H9 (cell line): ENCODE measurements at regions not wholly inside any gene's neighbourhood (a gene's known extent, or its start where the extent isn't known, plus 50 kb on each side); places are given as distances from the start of the nearest gene placed in this dataset.
A peak's percentile ranks its signal among the peaks of the same experiment; 100 is the strongest.

Source experiments
- DNase-seq: peaks from one replicate; pipeline ENCODE4 v3.0.0-alpha.2; 2017
- H2AFZ ChIP-seq: one replicate; pipeline ENCODE4 v1.6.1; 2013; ENCODE audit warnings: mild to moderate bottlenecking, low read length, control low read depth, moderate library complexity
- H2AK5ac ChIP-seq: 2 replicates; pipeline ENCODE4 v1.6.1; 2013; ENCODE audit warnings: low read length, control low read depth, mixed read lengths; ENCODE audit not compliant: insufficient read length
- H2BK120ac ChIP-seq: one replicate; pipeline ENCODE4 v1.6.1; 2013; ENCODE audit warnings: low read depth, mild to moderate bottlenecking, low read length, control low read depth, inconsistent platforms; ENCODE audit not compliant: poor library complexity, severe bottlenecking
- H2BK12ac ChIP-seq: 2 replicates; pipeline ENCODE4 v1.6.1; 2013; ENCODE audit warnings: low read length, control low read depth, mixed read lengths, low read depth; ENCODE audit not compliant: insufficient read length
- H2BK15ac ChIP-seq: 2 replicates; pipeline ENCODE4 v1.6.1; 2013; ENCODE audit warnings: low read depth, low read length, control low read depth
- H2BK20ac ChIP-seq: one replicate; pipeline ENCODE4 v1.6.1; 2013; ENCODE audit warnings: low read depth, mild to moderate bottlenecking, low read length, control low read depth, inconsistent platforms; ENCODE audit not compliant: poor library complexity, severe bottlenecking
- H2BK5ac ChIP-seq: 2 replicates; pipeline ENCODE4 v1.6.1; 2013; ENCODE audit warnings: low read length, control low read depth, mixed read lengths; ENCODE audit not compliant: insufficient read length
- H3K14ac ChIP-seq: 2 replicates; pipeline ENCODE4 v1.6.1; 2013; ENCODE audit warnings: low read length, control low read depth; ENCODE audit not compliant: insufficient read depth
- H3K18ac ChIP-seq: 2 replicates; pipeline ENCODE4 v1.6.1; 2013; ENCODE audit warnings: low read depth, mild to moderate bottlenecking, mixed read lengths, low read length, control low read depth; ENCODE audit not compliant: insufficient read length
- H3K23ac ChIP-seq: 2 replicates; pipeline ENCODE4 v1.6.1; 2013; ENCODE audit warnings: low read length, control low read depth, mixed read lengths, low read depth; ENCODE audit not compliant: insufficient read length
- H3K23me2 ChIP-seq: 2 replicates; pipeline ENCODE4 v1.6.1; 2013; ENCODE audit warnings: low read depth, mild to moderate bottlenecking, mixed read lengths, low read length, control low read depth; ENCODE audit not compliant: insufficient read length, poor library complexity, severe bottlenecking
- H3K27ac ChIP-seq: 2 replicates; pipeline ENCODE4 v1.5.1; 2013; ENCODE audit warnings: low read length, control low read depth, mixed read lengths, low read depth; ENCODE audit not compliant: insufficient read length
- H3K27me3 ChIP-seq: 2 replicates; pipeline ENCODE4 v1.6.1; 2013; ENCODE audit warnings: low read length, control low read depth, inconsistent platforms; ENCODE audit not compliant: insufficient read depth
- H3K4ac ChIP-seq: 2 replicates; pipeline ENCODE4 v1.6.1; 2013; ENCODE audit warnings: low read depth, mild to moderate bottlenecking, control low read depth, inconsistent platforms, low read length, moderate library complexity
- H3K4me1 ChIP-seq: 2 replicates; pipeline ENCODE4 v1.6.1; 2013; ENCODE audit warnings: low read length, control low read depth, inconsistent platforms; ENCODE audit not compliant: insufficient read depth
- H3K4me2 ChIP-seq: 2 replicates; pipeline ENCODE4 v1.6.1; 2013; ENCODE audit warnings: low read length, control low read depth, mixed read lengths; ENCODE audit not compliant: insufficient read length, insufficient read depth
- H3K56ac ChIP-seq: 2 replicates; pipeline ENCODE4 v1.6.1; 2013; ENCODE audit warnings: low read depth, mild to moderate bottlenecking, mixed read lengths, low read length, control low read depth; ENCODE audit not compliant: insufficient read length
- H3K79me1 ChIP-seq: 2 replicates; pipeline ENCODE4 v1.6.1; 2013; ENCODE audit warnings: low read depth, mild to moderate bottlenecking, moderate library complexity, low read length, control low read depth, inconsistent platforms; ENCODE audit not compliant: insufficient read depth, poor library complexity, severe bottlenecking
- H3K79me2 ChIP-seq: 2 replicates; pipeline ENCODE4 v1.6.1; 2013; ENCODE audit warnings: low read length, control low read depth, inconsistent platforms; ENCODE audit not compliant: insufficient read depth
- H3K9ac ChIP-seq: 2 replicates; pipeline ENCODE4 v1.6.1; 2013; ENCODE audit warnings: low read length, control low read depth, mixed read lengths; ENCODE audit not compliant: insufficient read length; ENCODE audit errors: extremely low read depth
- H3K9me3 ChIP-seq: one replicate; pipeline ENCODE4 v1.6.1; 2013; ENCODE audit warnings: low read depth, low read length, inconsistent platforms; ENCODE audit not compliant: control insufficient read depth
- H3T11ph ChIP-seq: one replicate; pipeline ENCODE4 v1.6.1; 2013; ENCODE audit warnings: mild to moderate bottlenecking, low read length, control low read depth, inconsistent platforms
- H4K20me1 ChIP-seq: one replicate; pipeline ENCODE4 v1.6.1; 2013; ENCODE audit not compliant: control insufficient read depth, insufficient read length, insufficient read depth
- H4K5ac ChIP-seq: 2 replicates; pipeline ENCODE4 v1.6.1; 2013; ENCODE audit warnings: low read depth, mild to moderate bottlenecking, mixed read lengths, low read length, control low read depth; ENCODE audit not compliant: insufficient read length
- H4K8ac ChIP-seq: replicated peaks from 2 replicates; pipeline ENCODE4 v1.6.1; 2013; ENCODE audit warnings: low read length, control low read depth, mixed read lengths, low read depth; ENCODE audit not compliant: insufficient read length
- H4K91ac ChIP-seq: 2 replicates; pipeline ENCODE4 v1.6.1; 2013; ENCODE audit warnings: low read depth, mild to moderate bottlenecking, moderate library complexity, mixed read lengths, low read length, control low read depth; ENCODE audit not compliant: insufficient read length
- H3K27ac Mint-ChIP-seq, 3 experiments: 2 replicates in 2 of 3; 3 replicates in 1 of 3; pipeline ENCODE4 v1.8.0; 2020 to 2021; ENCODE audit warnings: mixed read lengths in 3 of 3, mild to moderate bottlenecking in 1 of 3, moderate library complexity in 1 of 3
- H3K27me3 Mint-ChIP-seq: 2 replicates; pipeline ENCODE4 v1.8.0; 2021; ENCODE audit warnings: low read depth, mild to moderate bottlenecking, moderate library complexity, mixed read lengths
- H3K36me3 Mint-ChIP-seq, 3 experiments: 2 replicates in 2 of 3; 3 replicates in 1 of 3; pipeline ENCODE4 v1.8.0; 2020 to 2021; ENCODE audit warnings: low read depth in 3 of 3, mixed read lengths in 3 of 3; ENCODE audit not compliant: insufficient read depth in 1 of 3
- H3K4me1 Mint-ChIP-seq, 2 experiments: 2 replicates each; pipeline ENCODE4 v1.8.0; 2020; ENCODE audit warnings: mixed read lengths in 2 of 2
- H3K4me3 Mint-ChIP-seq, 2 experiments: 2 replicates in 1 of 2; 3 replicates in 1 of 2; pipeline ENCODE4 v1.8.0; 2020 to 2021; ENCODE audit warnings: mild to moderate bottlenecking in 2 of 2, mixed read lengths in 2 of 2, moderate library complexity in 1 of 2
- H3K9me3 Mint-ChIP-seq, 2 experiments: 2 replicates in 1 of 2; 3 replicates in 1 of 2; pipeline ENCODE4 v1.8.0; 2020; ENCODE audit warnings: mild to moderate bottlenecking in 2 of 2, mixed read lengths in 2 of 2, moderate library complexity in 1 of 2
- CTCF ChIP-seq: fragments of 200-600 bp; sonication (generic); conservative IDR thresholded peaks from 3 replicates; pipeline ENCODE4 v1.8.0; 2021; ENCODE audit warnings: antibody characterized with exemption, mild to moderate bottlenecking
- WGBS: extraction: QIAGEN DNeasy Blood & Tissue Kit; methylation state at CpG from one replicate; pipeline ENCODE4 v1.1.7; 2013; ENCODE audit warnings: missing lambda C conversion rate, low lambda C conversion rate, mixed read lengths; ENCODE audit not compliant: insufficient read length; ENCODE audit errors: extremely low coverage; 5-methylcytosine and 5-hydroxymethylcytosine counted together

- no peaks in the 10 kb centered on the region for H3K27me3 ChIP-seq
- H3K14ac ChIP-seq = no peak overlapping the region
- Mint-ChIP-seq H3K27me3 (peaks cover 37% of the 10 kb centered on the region), H3K9me3 (no peaks in the 10 kb centered on the region; a peak in 2 of 5 replicates), H3K4me1 (peaks cover 12 to 13% of the 10 kb centered on the region in 2 experiments), H3K27ac (no peak overlapping the region), H3K4me3 (no peak overlapping the region), H3K36me3 (no peaks in the 10 kb centered on the region)
- H2BK20ac ChIP-seq = no peak overlapping the region
- H3K4me1 ChIP-seq = no peaks in the 10 kb centered on the region
- H3K23me2 ChIP-seq = no peaks in the 10 kb centered on the region
- no peaks in the 10 kb centered on the region for H3K9me3 ChIP-seq
- H3K4ac ChIP-seq = no peak overlapping the region
- no peak overlapping the region for H4K5ac ChIP-seq
- H4K8ac ChIP-seq = no peak overlapping the region
- no CpG with 5 or more reads among the region's 33 CpGs for WGBS
- H3K27ac ChIP-seq = no peak overlapping the region
- no peak for TF ChIP-seq CTCF
- no peak overlapping the region for H2AFZ ChIP-seq
- no peak overlapping the region for H3K56ac ChIP-seq
- H2BK5ac ChIP-seq = no peak overlapping the region
- H2BK15ac ChIP-seq = no peak overlapping the region
- H3K79me2 ChIP-seq = no peaks in the 10 kb centered on the region
- H3T11ph ChIP-seq = no peak overlapping the region
- H3K79me1 ChIP-seq = no peaks in the 10 kb centered on the region
- no peak overlapping the region for H2BK120ac ChIP-seq
- no peaks in the 10 kb centered on the region for H4K20me1 ChIP-seq
- peak; percentile 17 for DNase-seq
- H2AK5ac ChIP-seq = no peak overlapping the region
- no peak overlapping the region for H4K91ac ChIP-seq
- H3K23ac ChIP-seq = no peak overlapping the region
- H2BK12ac ChIP-seq = no peak overlapping the region
- H3K4me2 ChIP-seq = no peak overlapping the region
- no peak overlapping the region for H3K9ac ChIP-seq
- no peak overlapping the region for H3K18ac ChIP-seq
These were observed 1482.1 kb downstream of the TBC1D22A start for GRCh38 chr22:48244388-48245195.
